K562 (cell line): ENCODE measurements at regions not wholly inside any gene's neighbourhood (a gene's known extent, or its start where the extent isn't known, plus 50 kb on each side); places are given as distances from the start of the nearest gene placed in this dataset.

ENCODE experiments used
- ATAC-seq: fragments of 200-7000 bp; cut with Tn5 transposase; 3 replicates; pipeline ENCODE4 v1.9.1; 2020; ENCODE audit warnings: moderate library complexity
- BruUV-seq: library from RNA; stranded (reverse); fragments of 400-500 nt; replicated peaks from 2 replicates; lab custom pipeline; 2021; lab: Mats Ljungman, UMichigan
- CTCF ChIA-PET: fragments of 300-600 bp; formaldehyde crosslinking; extraction: SDS; loops from one replicate; lab custom pipeline; 2021; ENCODE audit warnings: low intra/inter-chr PET ratio; lab: Yijun Ruan, JAX
- POLR2A ChIA-PET: fragments of 300-600, 350-650 bp; sonication (Branson Sonifier 250); formaldehyde crosslinking; extraction: SDS; loops from one replicate; lab custom pipeline; 2021; ENCODE audit warnings: antibody characterized with exemption, inconsistent platforms; lab: Yijun Ruan, JAX
- DNase-seq, 4 experiments: peaks; one replicate each; pipeline versions ENCODE4 v3.0.0 to v3.0.0-alpha.2; 2011 to 2018; ENCODE audit warnings: low spot score in 3 of 4, mixed read lengths in 3 of 4; ENCODE audit errors: extremely low read depth in 1 of 4
- FAIRE-seq: peaks from 2 replicates; lab custom pipeline; 2011; peaks lifted over from hg19 to GRCh38; lab: Jason Lieb, UNC
- H2AFZ ChIP-seq: 2 replicates; pipeline ENCODE4 v1.6.0; 2011; ENCODE audit warnings: low read depth, low read length, control low read depth, inconsistent platforms
- H3K27ac ChIP-seq: fragments of 200-600 bp; 3 replicates; pipeline ENCODE4 v1.8.0; 2011; ENCODE audit warnings: low read depth, mild to moderate bottlenecking, control low read depth, inconsistent platforms, low read length, moderate library complexity, mixed read lengths; ENCODE audit errors: extremely low read depth
- H3K27me3 ChIP-seq, 2 experiments: fragments of 300-600 bp in 1 of 2; 2 replicates in 1 of 2; 3 replicates in 1 of 2; pipeline versions ENCODE4 v1.6.0 to v1.8.0; 2011; ENCODE audit warnings: inconsistent platforms in 2 of 2, low read length in 2 of 2, mild to moderate bottlenecking in 1 of 2, mixed read lengths in 1 of 2, moderate library complexity in 1 of 2; ENCODE audit not compliant: control insufficient read depth in 2 of 2, insufficient read depth in 2 of 2
- H3K36me3 ChIP-seq: fragments of 300-600 bp; 3 replicates; pipeline ENCODE4 v1.8.0; 2011; ENCODE audit warnings: mild to moderate bottlenecking, low read length, inconsistent platforms; ENCODE audit not compliant: control insufficient read depth, insufficient read depth
- H3K4me1 ChIP-seq, 2 experiments: fragments of 200-600 bp in 1 of 2; replicated peaks in 1 of 2; 2 replicates in 1 of 2; 3 replicates in 1 of 2; pipeline versions ENCODE4 v1.5.1 to v1.8.0; 2011; ENCODE audit warnings: inconsistent platforms in 2 of 2, low read length in 2 of 2, mild to moderate bottlenecking in 1 of 2, mixed read lengths in 1 of 2, moderate library complexity in 1 of 2; ENCODE audit not compliant: control insufficient read depth in 2 of 2, insufficient read depth in 2 of 2
- H3K4me2 ChIP-seq: 2 replicates; pipeline ENCODE4 v1.6.1; 2011; ENCODE audit warnings: low read length, control low read depth, inconsistent platforms, mixed read lengths; ENCODE audit not compliant: insufficient read depth
- H3K4me3 ChIP-seq: fragments of 200-600 bp; sonication (generic), shearing (Covaris generic); 2 replicates; pipeline ENCODE4 v1.5.1; 2016; ENCODE audit warnings: control low read depth, inconsistent platforms
- H3K79me2 ChIP-seq: fragments of 200-600 bp; 3 replicates; pipeline ENCODE4 v1.8.0; 2011; ENCODE audit warnings: low read length, inconsistent platforms; ENCODE audit not compliant: control insufficient read depth, insufficient read depth
- H3K9ac ChIP-seq, 2 experiments: 2 replicates each; pipeline versions ENCODE4 v1.6.0 to v1.6.1; 2011; ENCODE audit warnings: low read depth in 2 of 2, low read length in 2 of 2, control low read depth in 1 of 2, inconsistent platforms in 1 of 2, mild to moderate bottlenecking in 1 of 2, mixed read lengths in 1 of 2; ENCODE audit not compliant: insufficient read depth in 1 of 2
- H3K9me1 ChIP-seq: one replicate; pipeline ENCODE4 v1.6.0; 2011; ENCODE audit warnings: inconsistent platforms, mild to moderate bottlenecking, low read length, moderate library complexity; ENCODE audit not compliant: control insufficient read depth, insufficient read depth
- H3K9me3 ChIP-seq: replicated peaks from 2 replicates; pipeline ENCODE4 v1.5.1; 2011; ENCODE audit warnings: low read depth, low read length, inconsistent platforms; ENCODE audit not compliant: control insufficient read depth, insufficient read depth
- H4K20me1 ChIP-seq: replicated peaks from 2 replicates; pipeline ENCODE4 v1.6.1; 2011; ENCODE audit warnings: low read length, inconsistent platforms, mixed read lengths; ENCODE audit not compliant: control insufficient read depth, insufficient read depth
- BRD9 ChIP-seq: fragments of 450-650 bp; IDR thresholded peaks from 2 replicates; pipeline ENCODE4 v1.6.1; 2018; ENCODE audit warnings: low read depth; ENCODE audit not compliant: partially characterized antibody
- CHD1 ChIP-seq: fragments of 200-600 bp; sonication (generic); IDR thresholded peaks from one replicate; pipeline ENCODE4 v1.6.1; 2012; ENCODE audit warnings: mild to moderate bottlenecking, moderate library complexity, low read length, inconsistent platforms
- EP400 ChIP-seq: fragments of 450-650 bp; IDR thresholded peaks from 2 replicates; pipeline ENCODE4 v1.6.1; 2017; ENCODE audit warnings: antibody characterized with exemption, mild to moderate bottlenecking, moderate library complexity
- GATAD2A ChIP-seq: fragments of 450-650 bp; IDR thresholded peaks from 2 replicates; pipeline ENCODE4 v1.6.1; 2017
- HLTF ChIP-seq: fragments of 450-650 bp; IDR thresholded peaks from 2 replicates; pipeline ENCODE4 v1.6.1; 2016
- ILK ChIP-seq: fragments of 450-650 bp; IDR thresholded peaks from 2 replicates; pipeline ENCODE4 v1.6.1; 2016; ENCODE audit warnings: missing genetic modification characterization, low read depth, mild to moderate bottlenecking, missing compliant biosample characterization, moderate library complexity, borderline replicate concordance
- JUND ChIP-seq, 2 experiments: IDR thresholded peaks; 2 replicates in 1 of 2; 3 replicates in 1 of 2; pipeline ENCODE4 v1.6.1; 2011; ENCODE audit warnings: borderline replicate concordance in 2 of 2, low read depth in 2 of 2, low read length in 2 of 2, improper control_type of control experiment in 1 of 2, missing biosample characterization in 1 of 2, missing genetic modification characterization in 1 of 2, missing genetic modification reagents in 1 of 2
- SETDB1 ChIP-seq: IDR thresholded peaks from one replicate; pipeline ENCODE4 v1.6.1; 2012; ENCODE audit warnings: low read length, control low read depth, inconsistent platforms
- SOX6 ChIP-seq: fragments of 450-650 bp; IDR thresholded peaks from 2 replicates; pipeline ENCODE4 v1.6.1; 2014; ENCODE audit warnings: mild to moderate bottlenecking
- STAT5A ChIP-seq: IDR thresholded peaks from 2 replicates; pipeline ENCODE4 v1.6.1; 2012; ENCODE audit warnings: low read length, inconsistent platforms, borderline replicate concordance
- TCF3 ChIP-seq: sonication (generic); formaldehyde crosslinking; IDR thresholded peaks from 2 replicates; pipeline ENCODE4 v1.4.0; 2020; ENCODE audit warnings: mild to moderate bottlenecking, missing genetic modification reagents
- THRAP3 ChIP-seq: fragments of 450-650 bp; IDR thresholded peaks from 2 replicates; pipeline ENCODE4 v1.6.1; 2016; ENCODE audit warnings: mild to moderate bottlenecking, inconsistent platforms, borderline replicate concordance
- ZFP36 ChIP-seq: fragments of 150-350 bp; IDR thresholded peaks from 2 replicates; pipeline ENCODE4 v1.6.1; 2018; ENCODE audit warnings: low read length, low read depth; ENCODE audit not compliant: partially characterized antibody
- ZNF316 ChIP-seq: fragments of 450-650 bp; IDR thresholded peaks from 2 replicates; pipeline ENCODE4 v1.6.1; 2016
- ZNF436 ChIP-seq: fragments of 250-450, 450-650 bp; sonication (Bioruptor Pico); formaldehyde crosslinking; IDR thresholded peaks from 2 replicates; pipeline ENCODE4 v1.7.0; 2020; ENCODE audit warnings: mild to moderate bottlenecking
- WGBS: fragments of 100-300 bp; shearing (Covaris generic); methylation state at CpG from one replicate; pipeline ENCODE4 v1.1.6; 2016; ENCODE audit warnings: low coverage, mixed read lengths; ENCODE audit not compliant: insufficient coverage; ENCODE audit errors: missing lambda C conversion rate; 5-methylcytosine and 5-hydroxymethylcytosine counted together
- in situ Hi-C: fragments of 300-500 bp; cut with MboI; formaldehyde crosslinking; loops from 4 replicates; pipeline ENCODE4 v1.15.0; 2018; ENCODE audit warnings: inconsistent platforms, mixed read lengths
- intact Hi-C: fragments of 100-400 bp; cut with micrococcal nuclease; formaldehyde crosslinking; loops from 2 replicates; pipeline ENCODE4 v1.14.2; 2022
- TF ChIP-seq, protein P1 (sequence below): fragments of 250-450 bp; sonication (Bioruptor Pico); IDR thresholded peaks from 2 replicates; pipeline ENCODE4 v1.4.0; 2020
- TF ChIP-seq, protein P2 (sequence below): fragments of 450-650 bp; IDR thresholded peaks from 2 replicates; pipeline ENCODE4 v1.6.1; 2016; ENCODE audit warnings: missing biosample characterization, missing genetic modification characterization
- TF ChIP-seq, protein P3 (sequence below): fragments of 450-650 bp; IDR thresholded peaks from 2 replicates; pipeline ENCODE4 v1.6.1; 2016

DNA sequence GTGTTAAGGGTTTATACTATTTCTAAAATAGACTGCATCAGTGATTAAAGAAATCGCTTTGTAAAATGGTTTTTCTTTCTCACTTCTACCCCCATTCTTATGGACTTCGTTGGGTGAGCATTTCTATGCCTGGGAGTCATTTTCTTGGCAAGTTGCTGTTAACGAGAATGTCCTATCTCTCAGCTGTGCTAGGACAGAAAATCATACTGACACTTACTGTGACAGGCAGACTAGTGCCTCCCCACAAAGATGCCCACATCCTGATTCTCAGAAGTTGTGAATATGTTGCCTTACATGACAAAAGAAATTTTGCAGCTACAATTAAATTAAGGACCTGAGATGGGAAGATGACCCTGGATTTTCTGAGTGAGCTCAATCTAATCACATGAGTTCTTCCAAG lies 65.1 kb upstream of the NMUR2 start:
- Histone ChIP-seq H3K27me3 (no peaks in the 10 kb centered on the region), H3K9me3 (no peaks in the 10 kb centered on the region), H3K9ac (no peak overlapping the region), H3K4me1 (no peaks in the 10 kb centered on the region), H3K36me3 (no peaks in the 10 kb centered on the region), H4K20me1 (no peaks in the 10 kb centered on the region), H3K4me3 (no peak overlapping the region), H3K4me2 (no peak overlapping the region), H3K79me2 (no peaks in the 10 kb centered on the region), H3K27ac (no peak overlapping the region), H3K9me1 (no peaks in the 10 kb centered on the region), H2AFZ (no peak overlapping the region)
- TF ChIP-seq THRAP3 (no peak), CHD1 (no peak), STAT5A (no peak), ZFP36 (no peak), SETDB1 (no peak), ZNF316 (no peak), SOX6 (no peak), TCF3 (CRISPR knock-in tag) (no peak), JUND (IDR thresholded peaks at IDR 0.05; ENCODE audit: borderline replicate concordance, low read depth, low read length) (no peak), JUND (tag; IDR thresholded peaks at IDR 0.05; ENCODE audit: borderline replicate concordance, low read depth, low read length) (no peak), ILK (tag) (no peak), ZNF436 (CRISPR knock-in tag) (no peak), BRD9 (no peak), GATAD2A (no peak), EP400 (no peak), HLTF (no peak)
- TF ChIP-seq, protein P1, sequence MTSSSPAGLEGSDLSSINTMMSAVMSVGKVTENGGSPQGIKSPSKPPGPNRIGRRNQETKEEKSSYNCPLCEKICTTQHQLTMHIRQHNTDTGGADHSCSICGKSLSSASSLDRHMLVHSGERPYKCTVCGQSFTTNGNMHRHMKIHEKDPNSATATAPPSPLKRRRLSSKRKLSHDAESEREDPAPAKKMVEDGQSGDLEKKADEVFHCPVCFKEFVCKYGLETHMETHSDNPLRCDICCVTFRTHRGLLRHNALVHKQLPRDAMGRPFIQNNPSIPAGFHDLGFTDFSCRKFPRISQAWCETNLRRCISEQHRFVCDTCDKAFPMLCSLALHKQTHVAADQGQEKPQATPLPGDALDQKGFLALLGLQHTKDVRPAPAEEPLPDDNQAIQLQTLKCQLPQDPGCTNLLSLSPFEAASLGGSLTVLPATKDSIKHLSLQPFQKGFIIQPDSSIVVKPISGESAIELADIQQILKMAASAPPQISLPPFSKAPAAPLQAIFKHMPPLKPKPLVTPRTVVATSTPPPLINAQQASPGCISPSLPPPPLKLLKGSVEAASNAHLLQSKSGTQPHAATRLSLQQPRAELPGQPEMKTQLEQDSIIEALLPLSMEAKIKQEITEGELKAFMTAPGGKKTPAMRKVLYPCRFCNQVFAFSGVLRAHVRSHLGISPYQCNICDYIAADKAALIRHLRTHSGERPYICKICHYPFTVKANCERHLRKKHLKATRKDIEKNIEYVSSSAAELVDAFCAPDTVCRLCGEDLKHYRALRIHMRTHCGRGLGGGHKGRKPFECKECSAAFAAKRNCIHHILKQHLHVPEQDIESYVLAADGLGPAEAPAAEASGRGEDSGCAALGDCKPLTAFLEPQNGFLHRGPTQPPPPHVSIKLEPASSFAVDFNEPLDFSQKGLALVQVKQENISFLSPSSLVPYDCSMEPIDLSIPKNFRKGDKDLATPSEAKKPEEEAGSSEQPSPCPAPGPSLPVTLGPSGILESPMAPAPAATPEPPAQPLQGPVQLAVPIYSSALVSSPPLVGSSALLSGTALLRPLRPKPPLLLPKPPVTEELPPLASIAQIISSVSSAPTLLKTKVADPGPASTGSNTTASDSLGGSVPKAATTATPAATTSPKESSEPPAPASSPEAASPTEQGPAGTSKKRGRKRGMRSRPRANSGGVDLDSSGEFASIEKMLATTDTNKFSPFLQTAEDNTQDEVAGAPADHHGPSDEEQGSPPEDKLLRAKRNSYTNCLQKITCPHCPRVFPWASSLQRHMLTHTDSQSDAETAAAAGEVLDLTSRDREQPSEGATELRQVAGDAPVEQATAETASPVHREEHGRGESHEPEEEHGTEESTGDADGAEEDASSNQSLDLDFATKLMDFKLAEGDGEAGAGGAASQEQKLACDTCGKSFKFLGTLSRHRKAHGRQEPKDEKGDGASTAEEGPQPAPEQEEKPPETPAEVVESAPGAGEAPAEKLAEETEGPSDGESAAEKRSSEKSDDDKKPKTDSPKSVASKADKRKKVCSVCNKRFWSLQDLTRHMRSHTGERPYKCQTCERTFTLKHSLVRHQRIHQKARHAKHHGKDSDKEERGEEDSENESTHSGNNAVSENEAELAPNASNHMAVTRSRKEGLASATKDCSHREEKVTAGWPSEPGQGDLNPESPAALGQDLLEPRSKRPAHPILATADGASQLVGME (CRISPR knock-in tag): no peak
- TF ChIP-seq, protein P2, sequence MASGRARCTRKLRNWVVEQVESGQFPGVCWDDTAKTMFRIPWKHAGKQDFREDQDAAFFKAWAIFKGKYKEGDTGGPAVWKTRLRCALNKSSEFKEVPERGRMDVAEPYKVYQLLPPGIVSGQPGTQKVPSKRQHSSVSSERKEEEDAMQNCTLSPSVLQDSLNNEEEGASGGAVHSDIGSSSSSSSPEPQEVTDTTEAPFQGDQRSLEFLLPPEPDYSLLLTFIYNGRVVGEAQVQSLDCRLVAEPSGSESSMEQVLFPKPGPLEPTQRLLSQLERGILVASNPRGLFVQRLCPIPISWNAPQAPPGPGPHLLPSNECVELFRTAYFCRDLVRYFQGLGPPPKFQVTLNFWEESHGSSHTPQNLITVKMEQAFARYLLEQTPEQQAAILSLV (tag): no peak
- TF ChIP-seq, protein P3, sequence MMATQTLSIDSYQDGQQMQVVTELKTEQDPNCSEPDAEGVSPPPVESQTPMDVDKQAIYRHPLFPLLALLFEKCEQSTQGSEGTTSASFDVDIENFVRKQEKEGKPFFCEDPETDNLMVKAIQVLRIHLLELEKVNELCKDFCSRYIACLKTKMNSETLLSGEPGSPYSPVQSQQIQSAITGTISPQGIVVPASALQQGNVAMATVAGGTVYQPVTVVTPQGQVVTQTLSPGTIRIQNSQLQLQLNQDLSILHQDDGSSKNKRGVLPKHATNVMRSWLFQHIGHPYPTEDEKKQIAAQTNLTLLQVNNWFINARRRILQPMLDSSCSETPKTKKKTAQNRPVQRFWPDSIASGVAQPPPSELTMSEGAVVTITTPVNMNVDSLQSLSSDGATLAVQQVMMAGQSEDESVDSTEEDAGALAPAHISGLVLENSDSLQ: no peak
- ChIA-PET POLR2A (no interaction called here), CTCF (no interaction called here)
- BruUV-seq: no TSS peak
- 0% methylated on average over 3 of the region's 3 CpGs for WGBS
- no peak for ATAC-seq
- FAIRE-seq: no peak
- in situ Hi-C loops (no loop called here), intact Hi-C loops (no loop called here)
- no peak for DNase-seq
